NAMALWA (cell line): ENCODE measurements at regions not wholly inside any gene's neighbourhood (a gene's known extent, or its start where the extent isn't known, plus 50 kb on each side); places are given as distances from the start of the nearest gene placed in this dataset.
"Not testable (repeated sequence)": the region's sequence is repeated elsewhere in the genome, so short reads cannot be mapped to it uniquely, and the experiment has no call there.

Experiments used
- DNase-seq: peaks from one replicate; pipeline ENCODE4 v3.0.0-alpha.2; 2015; ENCODE audit warnings: low spot score

DNA sequence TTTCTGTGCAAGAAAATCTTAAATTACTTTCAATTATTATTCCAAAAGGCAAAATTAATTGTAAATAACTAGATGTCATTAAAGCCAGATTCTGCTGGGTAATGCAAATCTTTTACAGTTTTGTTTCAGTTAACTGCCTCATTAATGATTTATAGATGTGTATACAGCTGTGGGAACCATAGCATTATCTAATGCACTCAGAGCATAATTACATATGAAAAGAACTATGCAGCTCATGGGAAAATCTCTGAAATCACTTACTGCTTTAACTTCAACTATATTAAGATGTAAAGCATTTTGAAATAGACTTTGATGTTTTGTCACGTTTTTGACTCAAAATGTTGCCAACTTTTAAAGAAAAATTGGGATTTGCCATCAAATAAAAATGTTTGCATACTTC, 630.3 kb upstream of the KLHL4 start:
- DNase-seq = no peak

DNA sequence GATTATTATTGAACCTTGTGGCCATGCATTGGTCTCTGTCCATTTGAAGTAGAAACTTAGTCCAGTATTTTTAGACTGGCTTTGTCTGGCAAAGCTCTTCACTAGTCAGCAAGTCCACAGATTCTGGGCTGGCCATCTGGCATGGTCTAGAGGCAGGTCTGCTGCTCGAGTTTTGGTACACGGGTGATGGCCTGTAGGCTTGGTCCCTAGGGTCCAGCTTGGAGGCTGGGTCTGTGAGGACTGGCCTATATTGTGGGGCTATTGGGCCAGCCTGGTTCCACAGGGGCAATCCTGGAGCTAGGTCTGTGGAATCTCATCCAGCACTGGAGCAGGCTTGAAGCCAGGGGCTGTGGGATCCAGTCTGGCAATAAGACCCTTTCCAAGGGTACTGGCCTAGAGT, 607.6 kb upstream of the KLHL4 start:
- DNase-seq = no peak

DNA sequence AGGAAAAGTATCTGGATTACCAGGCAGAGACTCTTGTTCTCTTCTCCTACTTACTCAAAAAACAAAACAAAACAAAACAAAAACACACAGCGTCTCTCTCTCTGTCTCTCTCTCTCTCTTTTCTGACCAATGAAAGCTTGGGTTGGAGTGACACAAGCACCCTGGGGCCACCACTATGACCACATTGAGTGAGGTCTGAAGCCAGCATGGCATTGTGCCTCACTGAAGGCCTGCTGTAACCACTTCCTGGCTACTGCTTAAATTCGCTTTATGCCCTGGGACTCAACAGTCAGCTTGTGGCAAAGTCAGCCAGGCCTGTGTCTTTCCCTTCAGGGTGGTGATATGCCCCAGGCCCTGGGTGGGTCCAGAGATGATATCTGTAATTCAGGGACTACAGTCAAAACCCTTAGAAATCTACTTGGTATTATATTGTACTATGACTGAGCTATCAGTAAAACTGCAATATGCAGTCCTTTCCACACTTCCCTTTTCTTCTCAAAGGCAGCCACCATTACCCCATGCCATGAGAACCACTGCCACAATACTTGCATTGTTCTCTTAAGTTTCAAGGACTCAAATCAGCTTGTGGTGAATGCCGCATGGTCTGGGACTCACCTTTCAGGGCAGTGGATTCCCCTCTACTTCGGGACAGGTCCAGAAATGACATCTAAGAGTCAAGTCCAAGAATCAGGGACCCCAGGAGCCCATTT, 606.8 kb upstream of the KLHL4 start:
- DNase-seq = no peak

DNA sequence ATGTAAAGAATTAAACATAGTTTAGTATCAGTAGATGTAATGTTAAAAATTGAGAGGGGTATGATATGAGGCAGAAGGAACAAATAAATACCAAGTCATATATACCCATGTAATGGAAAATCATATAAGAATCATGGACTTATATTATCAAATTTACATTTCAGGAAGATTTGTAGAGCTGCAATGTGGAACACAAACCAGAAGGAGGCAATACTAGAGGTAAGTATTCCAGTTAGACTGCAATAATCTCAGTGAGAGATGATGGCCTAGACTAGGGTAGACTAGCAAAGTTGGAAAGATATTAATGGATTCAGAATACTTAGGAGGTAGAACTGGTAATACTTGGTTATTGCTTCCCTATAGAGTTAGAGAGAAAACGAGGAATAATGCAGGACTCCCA, 603.0 kb upstream of the KLHL4 start:
- DNase-seq = no peak

DNA sequence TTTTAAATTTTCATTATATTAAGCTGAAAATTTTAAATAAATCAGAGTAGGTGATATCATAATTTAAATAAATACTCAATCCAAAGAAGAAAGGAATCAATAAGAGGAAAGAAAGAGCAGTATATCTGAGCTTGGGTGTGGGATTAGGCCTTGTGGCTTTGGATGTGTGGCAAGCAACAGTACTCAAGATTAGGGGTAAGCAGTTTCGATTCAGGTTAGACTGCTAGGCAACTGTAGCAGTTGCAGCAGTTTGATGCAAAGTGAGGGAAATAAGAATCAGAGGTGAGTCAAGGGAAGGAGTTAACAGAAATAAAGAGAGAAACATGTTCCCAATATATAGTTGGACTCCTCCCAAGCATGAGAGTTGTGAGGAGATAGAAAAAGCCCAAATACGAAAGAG, 599.6 kb upstream of the KLHL4 start:
- DNase-seq = no peak

DNA sequence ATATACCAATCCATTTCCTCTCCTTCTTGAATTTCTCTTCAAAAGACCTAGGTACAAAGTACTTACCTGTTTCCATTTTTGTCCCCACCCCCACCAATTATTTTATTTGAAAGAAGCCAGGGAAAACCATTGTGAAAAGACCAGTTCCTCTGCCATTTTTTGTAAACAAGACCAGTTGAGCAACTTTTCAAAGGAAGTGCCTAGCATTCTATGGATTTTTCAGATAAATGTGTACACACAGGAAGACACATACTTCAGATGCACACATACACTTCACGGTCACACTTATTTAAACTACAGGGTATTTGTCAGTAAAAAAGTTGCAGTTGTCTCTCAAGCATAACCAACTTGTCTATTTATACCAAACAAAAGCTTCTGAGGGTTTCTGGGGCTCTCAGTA, 587.2 kb upstream of the KLHL4 start:
- no peak for DNase-seq

DNA sequence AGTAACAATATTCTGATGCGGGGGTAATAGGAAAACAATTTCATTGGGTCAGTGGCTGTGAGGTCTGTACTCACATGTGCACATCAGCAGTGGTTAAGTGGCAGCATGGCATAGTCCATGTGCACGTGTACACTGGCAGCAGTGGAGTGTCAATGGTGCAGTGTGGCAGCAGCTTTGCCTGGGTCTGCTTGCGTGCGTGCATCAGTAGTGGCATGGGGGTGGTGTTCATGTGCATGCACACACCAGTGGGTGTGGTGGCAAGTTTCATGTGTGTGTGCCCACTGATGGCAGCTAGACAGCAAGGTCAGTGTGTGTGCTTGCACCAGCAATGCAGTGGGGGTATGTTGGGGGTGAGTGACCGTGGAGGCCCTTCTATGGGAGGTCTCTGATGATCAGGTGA, 581.6 kb upstream of the KLHL4 start:
- no peak for DNase-seq

DNA sequence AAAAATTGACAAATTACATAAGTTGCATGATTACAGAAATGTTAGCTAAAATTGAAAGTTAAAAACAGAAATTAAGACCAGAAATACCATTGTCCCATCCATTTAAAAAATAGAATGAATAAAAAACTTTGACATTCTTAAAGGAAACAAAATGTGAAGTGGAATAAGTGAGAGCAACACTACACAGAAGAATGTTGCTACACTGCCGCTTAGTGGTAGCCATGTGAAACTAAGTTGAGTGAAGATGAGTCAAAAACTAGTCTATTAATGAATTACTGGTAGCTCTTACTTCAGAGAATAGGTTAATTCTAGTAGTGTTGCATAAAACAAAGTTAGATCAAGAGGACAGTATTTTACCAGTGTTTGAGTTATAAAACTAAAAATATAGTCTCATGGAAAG, 571.0 kb upstream of the KLHL4 start:
- DNase-seq = peak; percentile 46

DNA sequence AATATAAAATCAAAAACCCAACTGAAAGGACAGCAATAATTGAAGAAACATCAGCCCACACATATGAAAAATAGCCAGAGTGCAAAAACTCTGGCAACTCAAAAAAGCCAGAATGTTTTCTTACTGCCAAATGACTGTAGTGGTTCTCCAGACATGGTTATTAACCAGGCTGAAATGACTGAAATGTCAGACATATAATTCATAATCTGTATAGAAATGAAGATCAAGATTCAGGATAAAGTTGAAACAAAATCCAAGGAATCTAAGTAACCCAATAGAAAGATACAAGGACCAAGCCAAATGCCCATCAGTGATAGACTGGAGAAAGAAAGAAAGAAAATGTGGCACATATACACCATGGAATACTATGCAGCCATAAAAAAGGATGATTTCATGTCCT, 553.3 kb upstream of the KLHL4 start:
- no peak for DNase-seq

DNA sequence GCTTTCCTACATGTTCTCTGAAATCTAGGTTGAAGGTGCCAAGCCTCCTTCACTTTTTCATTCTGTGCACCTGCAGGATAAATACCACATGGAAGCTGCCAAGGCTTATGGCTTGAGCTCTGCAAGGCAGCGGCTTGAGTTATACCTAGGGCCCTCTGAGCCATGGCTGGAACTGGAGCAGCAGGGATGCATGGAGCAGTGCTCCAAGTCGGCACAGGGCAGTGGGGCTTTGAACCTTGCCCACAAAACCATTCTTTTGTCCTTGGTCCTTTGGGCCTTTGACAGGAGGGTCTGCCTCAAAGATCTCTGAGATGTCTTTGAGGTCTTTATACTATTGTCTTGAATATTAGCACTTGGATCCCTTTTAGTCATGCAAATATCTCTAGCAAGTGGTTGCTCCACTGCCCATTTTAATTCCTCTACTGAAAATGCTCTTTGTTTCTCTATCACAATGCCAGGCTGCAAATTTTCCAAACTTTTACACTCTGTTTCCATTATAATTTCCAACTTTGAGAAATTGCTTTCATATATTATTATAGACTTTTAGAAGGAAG, 536.2 kb upstream of the KLHL4 start:
- no peak for DNase-seq

DNA sequence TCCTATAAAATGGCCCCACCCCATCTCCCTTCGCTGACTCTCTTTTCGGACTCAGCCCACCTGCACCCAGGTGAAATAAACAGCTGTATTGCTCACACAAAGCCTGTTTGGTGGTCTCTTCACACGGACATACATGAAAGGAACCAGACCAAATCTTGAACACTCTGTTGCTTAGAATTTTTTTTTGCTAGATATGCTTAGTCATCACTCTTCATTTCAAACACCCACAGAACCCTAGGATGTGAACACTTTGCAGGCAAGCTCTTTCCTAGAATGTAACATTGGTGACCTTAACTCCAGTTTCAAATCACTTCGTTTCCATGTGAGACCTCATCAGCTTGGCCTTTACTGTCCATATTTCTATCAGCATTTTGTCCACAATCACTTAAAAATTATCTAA, 530.3 kb upstream of the KLHL4 start:
- not testable (repeated sequence) for DNase-seq

DNA sequence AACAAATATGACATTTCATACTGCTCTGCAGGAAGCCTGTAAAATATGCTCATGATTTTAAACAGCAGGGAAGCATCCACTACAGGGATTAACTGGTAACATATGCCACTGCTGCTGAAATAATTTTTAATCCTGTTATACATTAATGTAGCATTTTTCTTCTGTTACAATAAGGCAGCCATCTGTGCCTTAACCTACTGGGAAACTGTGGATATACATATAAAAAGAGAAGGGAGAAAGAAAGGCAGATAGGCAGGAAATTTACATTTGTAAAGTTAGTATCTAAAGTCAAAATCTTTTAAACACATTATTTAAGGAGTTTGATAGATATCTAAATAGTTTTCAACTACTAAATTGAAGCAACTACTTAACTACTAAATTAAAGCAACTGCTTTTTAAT, 514.6 kb upstream of the KLHL4 start:
- no peak for DNase-seq

DNA sequence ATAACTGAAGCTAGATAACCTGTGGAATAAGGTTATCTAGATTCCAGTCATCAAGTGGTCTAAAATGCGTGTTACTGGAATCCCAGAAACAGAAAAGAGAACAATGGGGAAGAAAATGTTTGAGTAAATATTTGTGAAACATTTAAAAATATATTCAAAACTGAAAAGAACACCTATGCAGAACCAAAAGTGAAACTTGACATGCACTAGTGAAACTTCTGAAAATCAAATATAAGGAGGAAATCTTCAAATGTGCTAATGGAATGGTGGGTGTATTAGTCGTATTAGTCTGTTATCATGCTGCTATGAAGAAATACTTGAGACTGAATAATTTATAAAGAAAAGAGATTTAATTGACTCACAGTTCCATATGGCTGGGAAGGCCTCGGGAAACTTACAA, 512.4 kb upstream of the KLHL4 start:
- no peak for DNase-seq

DNA sequence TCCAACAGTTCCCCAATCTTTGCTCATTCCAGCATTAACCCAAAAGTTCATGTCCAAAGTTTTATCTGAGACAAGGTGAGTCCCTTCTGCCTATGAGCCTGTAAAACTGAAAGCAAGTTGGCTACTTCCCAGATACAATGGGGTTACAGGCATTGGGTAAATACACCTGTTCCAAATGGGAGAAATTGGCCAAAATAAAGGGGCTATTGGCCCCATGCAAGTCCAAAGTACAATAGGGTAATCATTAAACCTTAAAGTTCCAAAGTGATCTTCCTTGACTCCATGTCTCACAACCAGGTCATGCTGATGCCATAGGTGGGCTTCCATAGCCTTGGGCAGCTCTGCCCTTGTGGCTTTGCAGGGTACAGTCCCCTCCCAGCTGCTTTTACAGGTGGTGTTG, 511.7 kb upstream of the KLHL4 start:
- no peak for DNase-seq

DNA sequence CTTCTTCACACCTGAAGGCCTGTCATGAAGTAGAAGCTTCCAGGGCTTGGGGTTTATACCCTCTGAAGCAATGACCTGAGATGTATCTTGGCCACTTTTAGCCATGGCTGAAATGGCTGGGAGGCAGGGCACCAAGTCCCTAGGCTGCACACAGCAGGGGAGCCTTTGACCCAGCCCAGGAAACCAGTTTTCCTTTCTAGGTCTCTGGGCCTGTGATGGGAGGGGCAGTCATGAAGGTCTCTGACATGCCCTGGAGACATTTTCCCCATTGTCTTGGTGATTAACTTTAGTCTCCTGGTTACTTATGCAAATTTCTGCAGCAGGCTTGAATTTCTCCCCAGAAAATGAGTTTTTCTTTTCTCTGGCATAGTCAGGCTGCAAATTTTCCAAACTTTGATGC, 511.0 kb upstream of the KLHL4 start:
- no peak for DNase-seq

DNA sequence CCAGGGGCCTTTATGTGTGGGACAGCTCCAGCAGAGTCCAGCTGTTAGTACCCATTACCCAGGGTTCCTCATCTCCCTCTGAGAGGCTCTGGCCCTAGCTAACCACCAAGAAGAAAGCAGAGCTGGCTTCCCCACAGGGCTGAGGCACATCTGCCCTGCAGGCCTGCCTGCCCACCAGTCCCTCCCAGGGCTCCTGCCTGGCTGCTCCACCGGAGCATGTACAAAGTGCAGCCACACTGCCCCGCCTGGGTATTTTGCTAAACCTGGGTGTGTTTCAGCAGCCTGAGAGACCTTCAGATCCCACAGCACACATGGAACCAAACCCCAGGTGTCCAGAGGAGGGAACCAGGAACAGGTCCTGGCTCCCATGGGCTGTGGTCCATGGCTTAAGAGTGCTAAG, 500.4 kb upstream of the KLHL4 start:
- no peak for DNase-seq

DNA sequence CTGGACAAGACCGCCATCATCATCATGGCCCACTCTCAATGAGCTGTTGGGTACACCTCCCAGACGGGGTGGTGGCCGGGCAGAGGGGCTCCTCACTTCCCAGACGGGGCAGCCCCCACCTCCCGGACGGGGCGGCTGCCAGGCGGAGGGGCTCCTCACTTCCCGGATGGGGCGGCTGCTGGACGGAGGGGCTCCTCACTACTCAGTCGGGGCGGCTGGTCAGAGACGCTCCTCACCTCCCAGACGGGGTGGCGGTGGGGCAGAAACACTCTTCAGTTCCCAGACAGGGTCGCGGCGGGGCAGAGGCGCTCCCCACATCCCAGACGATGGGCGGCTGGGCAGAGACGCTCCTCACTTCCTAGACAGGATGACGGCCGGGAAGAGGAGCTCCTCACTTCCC, 484.5 kb upstream of the KLHL4 start:
- DNase-seq = not testable (repeated sequence)

DNA sequence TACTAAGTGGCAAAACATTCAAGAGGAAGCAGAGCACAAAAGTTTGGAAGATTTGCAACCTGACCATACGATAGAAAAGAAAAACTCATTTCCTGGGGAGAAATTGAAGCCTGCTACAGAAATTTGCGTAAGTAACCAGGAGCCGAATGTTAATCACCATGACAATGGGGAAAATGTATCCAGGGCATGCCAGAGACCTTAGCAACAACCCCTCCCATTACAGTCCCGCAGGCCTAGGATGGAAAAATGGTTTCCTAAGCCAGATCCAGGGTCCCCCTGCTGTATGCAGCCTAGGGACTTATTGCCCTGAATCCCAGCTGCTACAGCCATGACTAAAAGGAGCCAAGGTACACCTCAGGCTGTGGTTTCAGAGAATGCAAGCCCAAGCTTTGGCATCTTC, 472.2 kb upstream of the KLHL4 start:
- no peak for DNase-seq

DNA sequence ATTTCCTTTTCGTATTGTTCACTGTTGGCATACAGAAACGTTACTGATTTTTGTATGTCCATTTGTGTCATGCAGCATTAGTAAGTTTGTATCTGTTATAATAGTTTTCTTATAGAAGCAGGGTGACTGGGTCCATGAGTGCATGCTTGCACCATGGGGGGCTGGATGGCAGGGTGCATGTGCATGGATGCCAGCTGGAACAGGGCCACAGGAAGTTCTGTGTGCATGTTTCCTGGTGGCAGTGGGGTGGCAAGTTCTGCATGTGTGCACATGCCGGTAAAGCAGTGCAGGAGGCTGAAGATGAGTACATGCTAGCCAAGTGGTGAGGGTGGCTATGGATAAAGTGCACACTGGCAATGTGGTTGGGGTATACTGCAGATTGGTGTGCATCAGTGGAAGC, 468.0 kb upstream of the KLHL4 start:
- DNase-seq = no peak

DNA sequence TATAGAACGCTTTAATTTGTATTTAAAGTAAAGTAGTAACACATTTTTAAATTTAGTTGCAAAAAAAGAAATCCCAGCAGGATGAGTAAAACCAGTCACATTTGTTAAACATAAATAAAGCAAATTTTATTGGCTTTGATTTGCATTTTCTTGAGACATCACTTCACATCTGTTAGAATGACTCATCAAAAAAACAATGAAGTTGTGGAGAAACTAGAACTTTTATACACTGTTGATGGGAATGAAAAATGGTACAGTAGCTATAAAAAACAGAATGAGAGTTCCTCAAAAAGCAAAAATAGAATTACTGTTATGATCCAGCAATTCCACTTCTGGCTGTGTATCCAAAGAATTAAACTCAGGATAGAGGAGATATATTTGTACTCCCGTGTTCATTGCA, 454.0 kb upstream of the KLHL4 start:
- no peak for DNase-seq

DNA sequence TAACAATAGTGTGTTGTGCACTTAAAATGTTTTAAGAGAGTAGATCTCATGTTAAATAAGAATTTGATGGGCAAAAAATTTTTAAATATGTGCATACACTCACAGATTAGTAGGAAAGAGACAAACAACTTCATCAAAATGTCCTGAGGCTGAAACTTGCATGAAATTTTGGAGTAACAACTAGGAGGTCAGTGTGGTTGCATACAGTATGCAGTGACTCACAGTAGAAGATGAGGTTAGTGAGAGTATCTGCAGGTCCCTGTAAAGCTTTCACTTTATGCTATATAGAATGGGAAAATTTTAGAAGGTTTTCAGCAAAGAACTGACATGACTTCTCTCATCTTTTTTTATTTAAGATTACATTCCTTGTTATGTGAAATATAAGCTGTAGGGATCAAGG, 453.1 kb upstream of the KLHL4 start:
- no peak for DNase-seq

DNA sequence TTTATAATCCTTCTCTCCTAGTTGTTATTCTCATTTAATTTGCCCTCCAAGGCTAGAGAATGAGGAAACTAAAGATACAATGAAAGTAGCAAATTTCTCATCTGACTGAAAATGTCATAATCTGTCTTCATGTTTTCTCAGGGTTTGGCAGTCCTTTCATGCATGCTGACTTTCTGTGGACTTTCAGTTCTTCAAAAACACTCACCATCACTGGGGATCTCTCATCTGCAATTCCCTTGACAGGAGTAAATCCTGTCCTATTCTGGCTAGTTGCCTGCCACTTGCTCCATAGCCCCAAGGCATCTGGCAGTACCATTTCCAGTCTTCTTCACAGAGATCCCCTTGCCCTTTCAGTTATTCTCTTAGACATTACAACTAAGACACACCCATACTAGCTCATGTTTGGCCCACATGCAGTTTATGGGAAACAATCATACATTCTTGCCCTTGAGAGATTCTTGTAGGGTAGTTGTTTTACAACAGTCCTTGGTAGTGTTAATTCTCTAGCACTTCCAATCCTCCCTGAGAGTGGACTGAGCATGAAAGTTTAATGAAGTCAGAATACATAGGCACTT, 449.7 kb upstream of the KLHL4 start:
- no peak for DNase-seq

DNA sequence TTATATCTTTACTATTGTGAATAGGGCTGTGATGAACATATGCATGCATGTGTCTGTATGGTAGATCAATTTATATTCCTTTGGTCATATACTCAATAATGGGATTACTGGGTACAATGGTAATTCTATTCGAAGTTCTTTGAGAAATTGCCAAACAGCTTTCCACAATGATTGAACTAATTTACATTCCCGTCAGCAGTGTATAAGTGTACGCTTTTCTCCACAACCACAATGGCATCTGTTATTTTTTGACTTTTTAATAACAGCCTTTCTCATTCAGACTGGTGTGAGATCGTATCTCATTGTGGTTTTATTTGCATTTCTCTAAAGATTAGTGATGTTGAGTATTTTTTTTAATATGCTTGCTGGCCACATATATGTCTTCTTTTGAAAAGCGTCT, 439.4 kb upstream of the KLHL4 start:
- DNase-seq = no peak

DNA sequence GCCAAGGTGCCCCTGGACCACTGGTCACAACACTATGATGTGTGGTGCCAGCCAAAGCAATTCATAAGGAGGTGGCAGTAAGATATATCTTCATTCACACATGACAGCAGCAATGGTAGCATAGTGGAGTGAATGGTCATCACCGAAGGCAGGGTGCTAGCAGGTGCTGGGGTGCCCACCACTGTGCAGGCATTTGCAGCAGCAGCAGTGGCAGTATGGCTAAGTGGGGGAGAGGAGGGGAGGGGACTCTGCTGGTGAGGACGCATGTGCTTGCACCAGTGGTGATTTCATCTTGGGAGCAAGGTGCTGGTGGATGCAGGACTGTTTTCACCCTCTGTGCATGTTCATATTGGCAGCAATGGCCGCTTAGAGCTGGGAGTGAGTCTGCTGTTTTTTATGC, 419.1 kb upstream of the KLHL4 start:
- no peak for DNase-seq
